Liver (tissue), 8 donors: ENCODE measurements at regions not wholly inside any gene's neighbourhood (a gene's known extent, or its start where the extent isn't known, plus 50 kb on each side); places are given as distances from the start of the nearest gene placed in this dataset.

Experiments used
- DNase-seq: peaks from one replicate; pipeline ENCODE4 v3.0.0-alpha.2; 2017; ENCODE audit warnings: low spot score
- H3K27ac ChIP-seq, 2 donors: one replicate each; pipeline ENCODE4 v1.7.0; 2013; ENCODE audit warnings: inconsistent platforms in 2 of 2, low read length in 2 of 2, control low read depth in 1 of 2, low read depth in 1 of 2, mild to moderate bottlenecking in 1 of 2
- H3K27me3 ChIP-seq, 4 donors: one replicate each; pipeline versions ENCODE4 v1.6.1 to v1.7.0; 2013; ENCODE audit warnings: low read length in 3 of 4, inconsistent platforms in 1 of 4, mild to moderate bottlenecking in 1 of 4, moderate library complexity in 1 of 4; ENCODE audit not compliant: control insufficient read depth in 4 of 4, insufficient read depth in 4 of 4
- H3K36me3 ChIP-seq, 4 donors: one replicate each; pipeline versions ENCODE4 v1.6.1 to v1.7.0; 2013; ENCODE audit warnings: low read length in 3 of 4, mild to moderate bottlenecking in 3 of 4, low read depth in 1 of 4, moderate library complexity in 1 of 4; ENCODE audit not compliant: control insufficient read depth in 4 of 4, insufficient read depth in 3 of 4
- H3K4me1 ChIP-seq, 4 donors: one replicate each; pipeline versions ENCODE4 v1.6.1 to v1.7.0; 2013; ENCODE audit warnings: low read length in 3 of 4, mild to moderate bottlenecking in 3 of 4, moderate library complexity in 1 of 4; ENCODE audit not compliant: control insufficient read depth in 4 of 4, insufficient read depth in 4 of 4
- H3K4me3 ChIP-seq, 3 donors: one replicate each; pipeline versions ENCODE4 v1.6.1 to v1.7.0; 2013; ENCODE audit warnings: low read length in 3 of 3, control low read depth in 1 of 3, low read depth in 1 of 3, mild to moderate bottlenecking in 1 of 3
- H3K9ac ChIP-seq, 2 donors: one replicate each; pipeline ENCODE4 v1.7.0; 2013; ENCODE audit warnings: low read length in 2 of 2, mild to moderate bottlenecking in 2 of 2, moderate library complexity in 2 of 2, control low read depth in 1 of 2, low read depth in 1 of 2
- H3K9me3 ChIP-seq, 4 donors: one replicate each; pipeline versions ENCODE4 v1.6.1 to v1.7.0; 2013; ENCODE audit warnings: low read length in 3 of 4; ENCODE audit not compliant: control insufficient read depth in 4 of 4
- ATF3 ChIP-seq: IDR thresholded peaks from 2 replicates; pipeline ENCODE4 v1.6.1; 2016; ENCODE audit warnings: antibody characterized with exemption
- EGR1 ChIP-seq, 2 donors: IDR thresholded peaks; 2 replicates each; pipeline ENCODE4 v1.6.1; 2016 to 2018; ENCODE audit warnings: antibody characterized with exemption in 2 of 2, low read depth in 2 of 2
- FOXA1 ChIP-seq: IDR thresholded peaks from 2 replicates; pipeline ENCODE4 v1.6.1; 2016; ENCODE audit warnings: antibody characterized with exemption
- FOXA2 ChIP-seq: IDR thresholded peaks from 2 replicates; pipeline ENCODE4 v1.6.1; 2016; ENCODE audit warnings: antibody characterized with exemption
- GABPA ChIP-seq, 2 donors: IDR thresholded peaks in 1 of 2; conservative IDR thresholded peaks in 1 of 2; 2 replicates each; pipeline ENCODE4 v1.6.1; 2016; ENCODE audit warnings: antibody characterized with exemption in 2 of 2, mild to moderate bottlenecking in 1 of 2, moderate library complexity in 1 of 2
- HNF4A ChIP-seq, 2 donors: conservative IDR thresholded peaks; 2 replicates each; pipeline ENCODE4 v1.6.1; 2016; ENCODE audit warnings: antibody characterized with exemption in 2 of 2, mild to moderate bottlenecking in 2 of 2
- HNF4G ChIP-seq: IDR thresholded peaks from 2 replicates; pipeline ENCODE4 v1.6.1; 2016; ENCODE audit warnings: antibody characterized with exemption
- MAX ChIP-seq: IDR thresholded peaks from 2 replicates; pipeline ENCODE4 v1.6.1; 2016; ENCODE audit warnings: antibody characterized with exemption
- NR2F2 ChIP-seq: IDR thresholded peaks from 2 replicates; pipeline ENCODE4 v1.6.1; 2016; ENCODE audit warnings: antibody characterized with exemption
- RAD21 ChIP-seq, 2 donors: IDR thresholded peaks; 2 replicates each; pipeline ENCODE4 v1.6.1; 2016; ENCODE audit warnings: antibody characterized with exemption in 2 of 2, mild to moderate bottlenecking in 2 of 2
- REST ChIP-seq: IDR thresholded peaks from 2 replicates; pipeline ENCODE4 v1.6.1; 2016; ENCODE audit warnings: antibody characterized with exemption, mild to moderate bottlenecking
- RXRA ChIP-seq, 2 donors: IDR thresholded peaks; 2 replicates each; pipeline ENCODE4 v1.6.1; 2017 to 2018; ENCODE audit warnings: antibody characterized with exemption in 2 of 2, mild to moderate bottlenecking in 1 of 2
- SP1 ChIP-seq: IDR thresholded peaks from 2 replicates; pipeline ENCODE4 v1.6.1; 2018; ENCODE audit warnings: antibody characterized with exemption, mild to moderate bottlenecking
- TAF1 ChIP-seq: conservative IDR thresholded peaks from 2 replicates; pipeline ENCODE4 v1.6.1; 2016; ENCODE audit warnings: antibody characterized with exemption, mild to moderate bottlenecking
- YY1 ChIP-seq: IDR thresholded peaks from 2 replicates; pipeline ENCODE4 v1.6.1; 2016; ENCODE audit warnings: antibody characterized with exemption, mild to moderate bottlenecking
- whole genome bisulfite sequencing: extraction: QIAGEN DNeasy Blood & Tissue Kit; methylation state at CpG from one replicate; pipeline ENCODE4 v1.1.7; 2013; 5-methylcytosine and 5-hydroxymethylcytosine counted together
- TF ChIP-seq, protein P1 (sequence below): IDR thresholded peaks from 2 replicates; pipeline ENCODE4 v1.6.1; 2016; ENCODE audit warnings: antibody characterized with exemption
- TF ChIP-seq, protein P2 (sequence below): fragments of 150-350 bp; IDR thresholded peaks from 2 replicates; pipeline ENCODE4 v1.5.1; 2017; ENCODE audit warnings: improper control_type of control experiment, low read depth, low read length; ENCODE audit not compliant: missing input control
- donor health status: healthy.
- donor health status: healthy.
- donor health status: healthy.
- donor health status: healthy.
- donor health status: healthy.

DNA sequence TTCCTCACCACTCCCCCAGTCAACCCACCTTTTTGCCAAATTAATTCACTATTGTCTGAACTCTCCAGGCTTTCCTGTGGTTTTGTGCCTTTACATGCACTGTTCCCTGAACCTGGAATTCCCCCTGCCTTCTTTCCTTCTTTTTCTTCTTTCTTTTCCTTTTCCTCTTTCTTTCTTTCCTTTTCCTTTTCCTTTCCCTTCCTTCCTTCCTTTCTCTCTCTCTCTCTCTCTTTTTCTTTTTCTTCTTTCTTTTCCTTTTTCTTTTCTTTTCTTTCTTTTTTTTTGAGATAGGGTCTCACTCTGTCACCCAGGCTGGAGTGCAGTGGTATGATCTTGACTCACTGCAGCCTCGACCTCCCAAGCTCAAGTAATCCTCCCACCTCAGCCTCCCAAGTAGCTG lies 56.6 kb upstream of the CDC42BPA start:
- Histone ChIP-seq H3K9me3 (no peaks in the 10 kb centered on the region), H3K36me3 (no peaks in the 10 kb centered on the region), H3K9ac (no peak overlapping the region), H3K4me1 (no peaks in the 10 kb centered on the region), H3K27ac (no peak overlapping the region), H3K27me3 (no peaks in the 10 kb centered on the region), H3K4me3 (no peak overlapping the region)
- DNase-seq: no peak
- TF ChIP-seq GABPA (IDR thresholded peaks at IDR 0.05 in 1 of 2, conservative IDR thresholded peaks at IDR 0.05 in 1 of 2) (no peak), REST (no peak), TAF1 (no peak), FOXA1 (no peak), HNF4A (conservative IDR thresholded peaks at IDR 0.05) (no peak), FOXA2 (no peak), SP1 (no peak), RAD21 (IDR thresholded peaks at IDR 0.05) (no peak), NR2F2 (no peak), ATF3 (no peak), HNF4G (no peak), YY1 (no peak), RXRA (IDR thresholded peaks at IDR 0.05) (no peak), EGR1 (IDR thresholded peaks at IDR 0.05; ENCODE audit: low read depth in 2 of 2) (no peak), MAX (no peak)
- TF ChIP-seq, protein P1, sequence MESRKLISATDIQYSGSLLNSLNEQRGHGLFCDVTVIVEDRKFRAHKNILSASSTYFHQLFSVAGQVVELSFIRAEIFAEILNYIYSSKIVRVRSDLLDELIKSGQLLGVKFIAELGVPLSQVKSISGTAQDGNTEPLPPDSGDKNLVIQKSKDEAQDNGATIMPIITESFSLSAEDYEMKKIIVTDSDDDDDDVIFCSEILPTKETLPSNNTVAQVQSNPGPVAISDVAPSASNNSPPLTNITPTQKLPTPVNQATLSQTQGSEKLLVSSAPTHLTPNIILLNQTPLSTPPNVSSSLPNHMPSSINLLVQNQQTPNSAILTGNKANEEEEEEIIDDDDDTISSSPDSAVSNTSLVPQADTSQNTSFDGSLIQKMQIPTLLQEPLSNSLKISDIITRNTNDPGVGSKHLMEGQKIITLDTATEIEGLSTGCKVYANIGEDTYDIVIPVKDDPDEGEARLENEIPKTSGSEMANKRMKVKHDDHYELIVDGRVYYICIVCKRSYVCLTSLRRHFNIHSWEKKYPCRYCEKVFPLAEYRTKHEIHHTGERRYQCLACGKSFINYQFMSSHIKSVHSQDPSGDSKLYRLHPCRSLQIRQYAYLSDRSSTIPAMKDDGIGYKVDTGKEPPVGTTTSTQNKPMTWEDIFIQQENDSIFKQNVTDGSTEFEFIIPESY: no peak
- TF ChIP-seq, protein P2, sequence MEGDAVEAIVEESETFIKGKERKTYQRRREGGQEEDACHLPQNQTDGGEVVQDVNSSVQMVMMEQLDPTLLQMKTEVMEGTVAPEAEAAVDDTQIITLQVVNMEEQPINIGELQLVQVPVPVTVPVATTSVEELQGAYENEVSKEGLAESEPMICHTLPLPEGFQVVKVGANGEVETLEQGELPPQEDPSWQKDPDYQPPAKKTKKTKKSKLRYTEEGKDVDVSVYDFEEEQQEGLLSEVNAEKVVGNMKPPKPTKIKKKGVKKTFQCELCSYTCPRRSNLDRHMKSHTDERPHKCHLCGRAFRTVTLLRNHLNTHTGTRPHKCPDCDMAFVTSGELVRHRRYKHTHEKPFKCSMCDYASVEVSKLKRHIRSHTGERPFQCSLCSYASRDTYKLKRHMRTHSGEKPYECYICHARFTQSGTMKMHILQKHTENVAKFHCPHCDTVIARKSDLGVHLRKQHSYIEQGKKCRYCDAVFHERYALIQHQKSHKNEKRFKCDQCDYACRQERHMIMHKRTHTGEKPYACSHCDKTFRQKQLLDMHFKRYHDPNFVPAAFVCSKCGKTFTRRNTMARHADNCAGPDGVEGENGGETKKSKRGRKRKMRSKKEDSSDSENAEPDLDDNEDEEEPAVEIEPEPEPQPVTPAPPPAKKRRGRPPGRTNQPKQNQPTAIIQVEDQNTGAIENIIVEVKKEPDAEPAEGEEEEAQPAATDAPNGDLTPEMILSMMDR: no peak
- WGBS: 61% methylated on average over 1 of the region's 1 CpG

DNA sequence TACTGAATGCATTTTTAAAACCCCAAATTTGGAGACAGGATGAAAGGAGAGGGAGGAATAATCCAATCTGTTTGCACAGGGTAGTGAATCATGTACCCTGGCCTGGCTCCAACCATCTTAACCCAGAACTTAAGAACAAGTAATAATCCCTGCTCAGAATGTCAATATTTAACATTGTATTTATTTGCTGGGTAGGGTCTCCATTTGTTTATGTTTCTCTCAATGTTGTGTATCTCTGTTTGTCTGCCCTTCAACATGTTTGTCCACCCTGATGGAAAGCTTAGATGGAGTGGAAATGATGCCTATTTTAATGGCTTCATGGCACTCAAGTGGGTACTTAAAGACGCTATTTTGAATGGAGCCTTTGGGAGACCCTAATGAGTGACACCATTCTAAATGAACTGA lies 54.4 kb upstream of the CDC42BPA start:
- H3K36me3 ChIP-seq: no peaks in the 10 kb centered on the region
- H3K9ac ChIP-seq: no peak overlapping the region
- no peak overlapping the region for H3K27ac ChIP-seq
- H3K27me3 ChIP-seq: no peaks in the 10 kb centered on the region
- no peak for DNase-seq
- 92% methylated on average over 1 of the region's 1 CpG for WGBS
- no peak overlapping the region for H3K4me3 ChIP-seq
- TF ChIP-seq RAD21 (IDR thresholded peaks at IDR 0.05) (no peak), ATF3 (no peak), GABPA (IDR thresholded peaks at IDR 0.05 in 1 of 2, conservative IDR thresholded peaks at IDR 0.05 in 1 of 2) (no peak), HNF4A (conservative IDR thresholded peaks at IDR 0.05) (no peak), HNF4G (no peak), YY1 (no peak), SP1 (no peak), NR2F2 (no peak), TAF1 (no peak)
- TF ChIP-seq, protein P1: no peak
- no peaks in the 10 kb centered on the region for H3K4me1 ChIP-seq
- H3K9me3 ChIP-seq: no peaks in the 10 kb centered on the region
